ENCODE measurements at regions not wholly inside any gene's neighbourhood (a gene's known extent, or its start where the extent isn't known, plus 50 kb on each side); places are given as distances from the start of the nearest gene placed in this dataset.

DNA sequence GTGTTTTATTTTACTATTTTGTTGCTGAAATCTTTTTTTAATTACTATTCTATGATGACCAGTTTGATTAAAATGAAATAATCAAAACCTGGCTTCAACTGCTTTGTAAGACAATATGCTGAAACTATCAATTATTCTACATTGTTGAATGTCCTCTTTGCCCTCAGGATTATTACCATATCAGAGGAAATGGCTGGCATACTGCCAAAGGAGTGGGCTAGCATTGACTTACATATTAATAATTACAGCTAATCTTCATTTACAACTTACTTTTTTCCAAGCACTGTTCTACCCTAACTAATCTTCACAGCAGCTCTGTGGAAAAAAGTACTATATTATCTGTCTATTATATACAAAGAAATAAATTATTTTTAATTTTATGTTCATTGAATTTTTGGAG, 560.5 kb downstream of the BCKDHB start:
- Histone ChIP-seq H3K4me3 (ENCODE audit: low read length in 2 of 2) (no peak overlapping the region), H3K27me3 (ENCODE audit: control insufficient read depth in 1 of 2, insufficient read depth in 2 of 2, low read length in 2 of 2) (no peaks in the 10 kb centered on the region), H3K9me3 (ENCODE audit: control insufficient read depth in 2 of 2, low read length in 2 of 2) (no peaks in the 10 kb centered on the region), H3K27ac (ENCODE audit: low read length) (no peak overlapping the region), H3K36me3 (ENCODE audit: control insufficient read depth in 2 of 2, insufficient read depth in 2 of 2, low read length in 2 of 2) (no peaks in the 10 kb centered on the region), H3K9ac (ENCODE audit: low read length in 2 of 2) (no peak overlapping the region), H3K4me1 (ENCODE audit: control insufficient read depth, insufficient read depth, low read length) (no peaks in the 10 kb centered on the region)

GRCh38 chr6:80658926-80659325, 552.5 kb downstream of the BCKDHB start:
- H3K4me3 ChIP-seq (ENCODE audit: low read length in 2 of 2), result no peak overlapping the region
- H3K27me3 ChIP-seq (ENCODE audit: control insufficient read depth in 1 of 2, insufficient read depth in 2 of 2, low read length in 2 of 2), result no peaks in the 10 kb centered on the region
- no peaks in the 10 kb centered on the region for H3K9me3 ChIP-seq (ENCODE audit: control insufficient read depth in 2 of 2, low read length in 2 of 2)
- H3K27ac ChIP-seq (ENCODE audit: low read length), result no peak overlapping the region
- H3K36me3 ChIP-seq (ENCODE audit: control insufficient read depth in 2 of 2, insufficient read depth in 2 of 2, low read length in 2 of 2), result no peaks in the 10 kb centered on the region
- no peaks in the 10 kb centered on the region for H3K4me1 ChIP-seq (ENCODE audit: control insufficient read depth, insufficient read depth, low read length)
- no peak overlapping the region for H3K9ac ChIP-seq (ENCODE audit: low read length in 2 of 2)

- Histone ChIP-seq H3K27ac (ENCODE audit: low read length) (no peak overlapping the region), H3K36me3 (ENCODE audit: control insufficient read depth in 2 of 2, insufficient read depth in 2 of 2, low read length in 2 of 2) (no peaks in the 10 kb centered on the region), H3K9ac (ENCODE audit: low read length in 2 of 2) (no peak overlapping the region), H3K27me3 (ENCODE audit: control insufficient read depth in 1 of 2, insufficient read depth in 2 of 2, low read length in 2 of 2) (no peaks in the 10 kb centered on the region), H3K9me3 (ENCODE audit: control insufficient read depth in 2 of 2, low read length in 2 of 2) (no peaks in the 10 kb centered on the region), H3K4me3 (ENCODE audit: low read length in 2 of 2) (no peak overlapping the region), H3K4me1 (ENCODE audit: control insufficient read depth, insufficient read depth, low read length) (no peaks in the 10 kb centered on the region)
These were observed 540.7 kb downstream of the BCKDHB start for GRCh38 chr6:80647156-80647555.

- Histone ChIP-seq H3K27me3 (ENCODE audit: control insufficient read depth in 1 of 2, insufficient read depth in 2 of 2, low read length in 2 of 2) (no peaks in the 10 kb centered on the region), H3K4me3 (ENCODE audit: low read length in 2 of 2) (no peak overlapping the region), H3K4me1 (ENCODE audit: control insufficient read depth, insufficient read depth, low read length) (no peaks in the 10 kb centered on the region), H3K9me3 (ENCODE audit: control insufficient read depth in 2 of 2, low read length in 2 of 2) (no peaks in the 10 kb centered on the region), H3K9ac (ENCODE audit: low read length in 2 of 2) (no peak overlapping the region), H3K27ac (ENCODE audit: low read length) (no peak overlapping the region), H3K36me3 (ENCODE audit: control insufficient read depth in 2 of 2, insufficient read depth in 2 of 2, low read length in 2 of 2) (no peaks in the 10 kb centered on the region)
These were observed 537.4 kb downstream of the BCKDHB start for GRCh38 chr6:80643881-80644280.

- no peaks in the 10 kb centered on the region for H3K4me1 ChIP-seq (ENCODE audit: control insufficient read depth, insufficient read depth, low read length)
- H3K36me3 ChIP-seq (ENCODE audit: control insufficient read depth in 2 of 2, insufficient read depth in 2 of 2, low read length in 2 of 2), result no peaks in the 10 kb centered on the region
- H3K4me3 ChIP-seq (ENCODE audit: low read length in 2 of 2), result no peak overlapping the region
- no peaks in the 10 kb centered on the region for H3K9me3 ChIP-seq (ENCODE audit: control insufficient read depth in 2 of 2, low read length in 2 of 2)
- no peak overlapping the region for H3K27ac ChIP-seq (ENCODE audit: low read length)
- H3K27me3 ChIP-seq (ENCODE audit: control insufficient read depth in 1 of 2, insufficient read depth in 2 of 2, low read length in 2 of 2), result no peaks in the 10 kb centered on the region
- no peak overlapping the region for H3K9ac ChIP-seq (ENCODE audit: low read length in 2 of 2)
These were observed 536.0 kb downstream of the BCKDHB start for GRCh38 chr6:80642452-80642851.

- H3K4me1 ChIP-seq (ENCODE audit: control insufficient read depth, insufficient read depth, low read length), result no peaks in the 10 kb centered on the region
- no peak overlapping the region for H3K27ac ChIP-seq (ENCODE audit: low read length)
- H3K27me3 ChIP-seq (ENCODE audit: control insufficient read depth in 1 of 2, insufficient read depth in 2 of 2, low read length in 2 of 2), result no peaks in the 10 kb centered on the region
- H3K36me3 ChIP-seq (ENCODE audit: control insufficient read depth in 2 of 2, insufficient read depth in 2 of 2, low read length in 2 of 2), result no peaks in the 10 kb centered on the region
- H3K9ac ChIP-seq (ENCODE audit: low read length in 2 of 2), result no peak overlapping the region
- no peaks in the 10 kb centered on the region for H3K9me3 ChIP-seq (ENCODE audit: control insufficient read depth in 2 of 2, low read length in 2 of 2)
- no peak overlapping the region for H3K4me3 ChIP-seq (ENCODE audit: low read length in 2 of 2)
These were observed 535.1 kb downstream of the BCKDHB start for GRCh38 chr6:80641591-80641990.

DNA sequence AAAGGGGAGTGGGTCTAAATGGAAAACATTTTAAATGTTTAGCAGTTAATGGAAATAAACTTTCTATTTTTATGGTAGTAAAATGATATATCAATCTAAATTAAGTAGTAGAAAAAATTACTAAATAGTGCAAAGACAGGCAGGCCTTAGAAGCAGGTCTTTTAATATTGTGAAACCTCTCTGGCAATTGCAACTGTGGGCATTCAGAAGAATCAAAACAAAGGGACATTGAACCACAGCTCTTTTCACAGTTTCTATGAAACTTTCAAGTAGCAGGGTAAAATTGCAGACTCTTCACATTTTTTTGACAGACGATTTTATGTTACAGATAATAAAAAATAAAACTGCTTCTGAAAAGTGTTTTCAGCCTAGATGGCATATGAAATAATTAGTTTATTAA, 533.7 kb downstream of the BCKDHB start:
- Histone ChIP-seq H3K27me3 (ENCODE audit: control insufficient read depth in 1 of 2, insufficient read depth in 2 of 2, low read length in 2 of 2) (no peaks in the 10 kb centered on the region), H3K4me3 (ENCODE audit: low read length in 2 of 2) (no peak overlapping the region), H3K9ac (ENCODE audit: low read length in 2 of 2) (no peak overlapping the region), H3K36me3 (ENCODE audit: control insufficient read depth in 2 of 2, insufficient read depth in 2 of 2, low read length in 2 of 2) (no peaks in the 10 kb centered on the region), H3K9me3 (ENCODE audit: control insufficient read depth in 2 of 2, low read length in 2 of 2) (no peaks in the 10 kb centered on the region), H3K27ac (ENCODE audit: low read length) (no peak overlapping the region), H3K4me1 (ENCODE audit: control insufficient read depth, insufficient read depth, low read length) (no peaks in the 10 kb centered on the region)

DNA sequence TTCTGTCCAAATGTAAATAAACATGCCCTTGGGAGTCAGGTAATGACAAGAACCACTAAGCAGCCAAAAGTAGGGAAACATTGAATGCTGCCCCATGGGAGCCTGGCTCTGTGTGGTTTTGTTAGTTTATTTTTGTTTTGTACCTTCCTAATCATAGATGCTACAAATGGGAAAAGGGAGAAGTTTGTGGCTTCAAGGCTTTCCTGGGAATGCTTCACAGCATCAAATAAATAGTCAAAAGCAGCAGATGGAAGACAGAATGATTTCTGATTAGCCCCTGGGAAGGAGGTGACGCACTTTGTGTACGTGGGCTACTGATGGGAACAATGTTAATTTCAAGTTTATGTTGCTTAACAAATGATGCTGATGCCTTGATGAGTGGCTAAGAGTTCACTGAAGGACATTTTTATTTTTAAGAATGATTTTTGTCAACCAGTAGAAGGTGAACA, 532.7 kb downstream of the BCKDHB start:
- no peak overlapping the region for H3K27ac ChIP-seq (ENCODE audit: low read length)
- no peaks in the 10 kb centered on the region for H3K9me3 ChIP-seq (ENCODE audit: control insufficient read depth in 2 of 2, low read length in 2 of 2)
- no peak overlapping the region for H3K4me3 ChIP-seq (ENCODE audit: low read length in 2 of 2)
- H3K9ac ChIP-seq (ENCODE audit: low read length in 2 of 2), result no peak overlapping the region
- H3K36me3 ChIP-seq (ENCODE audit: control insufficient read depth in 2 of 2, insufficient read depth in 2 of 2, low read length in 2 of 2), result no peaks in the 10 kb centered on the region
- no peaks in the 10 kb centered on the region for H3K27me3 ChIP-seq (ENCODE audit: control insufficient read depth in 1 of 2, insufficient read depth in 2 of 2, low read length in 2 of 2)
- H3K4me1 ChIP-seq (ENCODE audit: control insufficient read depth, insufficient read depth, low read length), result no peaks in the 10 kb centered on the region

GRCh38 chr6:80638213-80639055, 532.0 kb downstream of the BCKDHB start:
- Histone ChIP-seq H3K4me3 (ENCODE audit: low read length in 2 of 2) (no peak overlapping the region), H3K9me3 (ENCODE audit: control insufficient read depth in 2 of 2, low read length in 2 of 2) (no peaks in the 10 kb centered on the region), H3K36me3 (ENCODE audit: control insufficient read depth in 2 of 2, insufficient read depth in 2 of 2, low read length in 2 of 2) (no peaks in the 10 kb centered on the region), H3K27me3 (ENCODE audit: control insufficient read depth in 1 of 2, insufficient read depth in 2 of 2, low read length in 2 of 2) (no peaks in the 10 kb centered on the region), H3K4me1 (ENCODE audit: control insufficient read depth, insufficient read depth, low read length) (no peaks in the 10 kb centered on the region), H3K27ac (ENCODE audit: low read length) (no peak overlapping the region), H3K9ac (ENCODE audit: low read length in 2 of 2) (no peak overlapping the region)

- Histone ChIP-seq H3K27me3 (ENCODE audit: control insufficient read depth in 1 of 2, insufficient read depth in 2 of 2, low read length in 2 of 2) (no peaks in the 10 kb centered on the region), H3K9me3 (ENCODE audit: control insufficient read depth in 2 of 2, low read length in 2 of 2) (no peaks in the 10 kb centered on the region), H3K9ac (ENCODE audit: low read length in 2 of 2) (no peak overlapping the region), H3K4me1 (ENCODE audit: control insufficient read depth, insufficient read depth, low read length) (no peaks in the 10 kb centered on the region), H3K4me3 (ENCODE audit: low read length in 2 of 2) (no peak overlapping the region), H3K36me3 (ENCODE audit: control insufficient read depth in 2 of 2, insufficient read depth in 2 of 2, low read length in 2 of 2) (no peaks in the 10 kb centered on the region), H3K27ac (ENCODE audit: low read length) (no peak overlapping the region)
These were observed 530.8 kb downstream of the BCKDHB start for GRCh38 chr6:80637312-80637711.

DNA sequence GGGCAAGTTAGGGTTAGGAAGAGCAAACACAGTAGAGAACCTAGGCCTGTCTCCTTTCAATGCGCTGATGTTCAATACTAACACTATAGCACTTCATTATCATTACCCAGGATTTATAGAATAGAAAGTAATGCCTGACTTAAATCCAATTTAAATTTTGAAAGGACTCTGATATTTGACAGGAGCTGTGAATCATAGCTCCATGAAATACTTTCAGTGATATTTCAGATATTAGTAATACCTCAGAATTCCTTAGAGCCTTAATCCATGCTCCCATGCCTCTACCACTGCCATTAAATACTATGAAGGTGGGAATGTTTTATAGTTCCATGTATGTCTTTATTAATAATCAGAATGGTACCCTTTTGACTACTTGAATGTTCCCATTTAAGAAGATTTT, 530.2 kb downstream of the BCKDHB start:
- no peaks in the 10 kb centered on the region for H3K4me1 ChIP-seq (ENCODE audit: control insufficient read depth, insufficient read depth, low read length)
- no peak overlapping the region for H3K27ac ChIP-seq (ENCODE audit: low read length)
- H3K9ac ChIP-seq (ENCODE audit: low read length in 2 of 2), result no peak overlapping the region
- H3K36me3 ChIP-seq (ENCODE audit: control insufficient read depth in 2 of 2, insufficient read depth in 2 of 2, low read length in 2 of 2), result no peaks in the 10 kb centered on the region
- no peak overlapping the region for H3K4me3 ChIP-seq (ENCODE audit: low read length in 2 of 2)
- no peaks in the 10 kb centered on the region for H3K9me3 ChIP-seq (ENCODE audit: control insufficient read depth in 2 of 2, low read length in 2 of 2)
- H3K27me3 ChIP-seq (ENCODE audit: control insufficient read depth in 1 of 2, insufficient read depth in 2 of 2, low read length in 2 of 2), result no peaks in the 10 kb centered on the region
